KMS-11 (cell line): ENCODE measurements at regions not wholly inside any gene's neighbourhood (a gene's known extent, or its start where the extent isn't known, plus 50 kb on each side); places are given as distances from the start of the nearest gene placed in this dataset.

Experiments used
- H2AFZ ChIP-seq: fragments of 200-600 bp; sonication (generic); 2 replicates; pipeline ENCODE4 v1.6.1; 2016; ENCODE audit warnings: antibody characterized with exemption, mixed run types, low read depth
- H3K27ac ChIP-seq: fragments of 200-600 bp; sonication (generic); 2 replicates; pipeline ENCODE4 v1.6.1; 2016; ENCODE audit warnings: mild to moderate bottlenecking, mixed run types
- H3K27me3 ChIP-seq: fragments of 200-600 bp; sonication (generic); 2 replicates; pipeline ENCODE4 v1.6.1; 2017; ENCODE audit warnings: mild to moderate bottlenecking, low read depth, mixed run types, moderate library complexity; ENCODE audit not compliant: insufficient read depth
- H3K36me3 ChIP-seq: fragments of 200-600 bp; sonication (generic); 2 replicates; pipeline ENCODE4 v1.6.1; 2017; ENCODE audit warnings: mild to moderate bottlenecking, mixed run types; ENCODE audit not compliant: insufficient read depth
- H3K4me1 ChIP-seq: fragments of 200-600 bp; sonication (generic); 2 replicates; pipeline ENCODE4 v1.6.1; 2016; ENCODE audit warnings: mild to moderate bottlenecking, low read depth, mixed run types; ENCODE audit not compliant: poor library complexity, severe bottlenecking
- H3K4me2 ChIP-seq: fragments of 200-600 bp; sonication (generic); 2 replicates; pipeline ENCODE4 v1.7.0; 2016; ENCODE audit warnings: mild to moderate bottlenecking, mixed run types
- H3K4me3 ChIP-seq: fragments of 200-600 bp; sonication (generic); IDR thresholded peaks from 2 replicates; pipeline ENCODE4 v1.6.1; 2017; ENCODE audit warnings: low read depth, low read length, mixed read lengths; ENCODE audit not compliant: insufficient read depth
- H3K79me2 ChIP-seq: fragments of 200-600 bp; sonication (generic); 2 replicates; pipeline ENCODE4 v1.6.1; 2016; ENCODE audit warnings: low read depth, mixed run types; ENCODE audit not compliant: insufficient read depth
- H3K9ac ChIP-seq: fragments of 200-600 bp; sonication (generic); 2 replicates; pipeline ENCODE4 v1.6.1; 2016; ENCODE audit warnings: mild to moderate bottlenecking, mixed run types
- H4K20me1 ChIP-seq: fragments of 200-600 bp; sonication (generic); 2 replicates; pipeline ENCODE4 v1.6.1; 2016; ENCODE audit warnings: mild to moderate bottlenecking, mixed run types; ENCODE audit not compliant: insufficient read depth
- CTCF ChIP-seq: fragments of 200-600 bp; sonication (generic); conservative IDR thresholded peaks from 2 replicates; pipeline ENCODE4 v1.6.1; 2017; ENCODE audit warnings: low read depth, mild to moderate bottlenecking, antibody characterized with exemption, low read length, moderate library complexity, mixed read lengths

DNA sequence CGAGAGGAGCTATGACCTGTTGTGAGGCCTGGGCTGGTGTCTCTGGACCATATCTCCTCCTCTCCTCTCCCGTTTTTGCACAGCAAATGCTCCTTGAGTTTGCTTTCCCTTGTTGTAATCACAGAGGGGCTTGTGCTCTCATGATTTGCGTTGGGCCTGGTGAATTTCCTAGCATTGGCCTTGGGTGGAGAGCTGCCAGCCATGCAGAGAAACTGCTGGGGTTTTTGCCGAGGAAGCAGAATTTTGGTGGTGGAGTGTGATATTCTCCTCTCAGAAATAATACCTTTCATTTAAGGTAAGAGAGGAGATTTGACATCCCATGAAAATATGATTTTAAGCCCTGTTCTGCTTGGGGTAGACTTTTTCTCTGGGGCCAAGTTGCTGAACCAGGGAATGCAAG is 175.7 kb upstream of the CADM1 start:
- H3K36me3 ChIP-seq: no peaks in the 10 kb centered on the region
- no peak overlapping the region for H3K4me2 ChIP-seq
- H4K20me1 ChIP-seq: no peaks in the 10 kb centered on the region
- no peaks in the 10 kb centered on the region for H3K27me3 ChIP-seq
- no peak for TF ChIP-seq CTCF
- H2AFZ ChIP-seq: no peak overlapping the region
- no peak overlapping the region for H3K9ac ChIP-seq
- no peaks in the 10 kb centered on the region for H3K79me2 ChIP-seq
- H3K4me1 ChIP-seq: no peaks in the 10 kb centered on the region
- H3K27ac ChIP-seq: no peak overlapping the region
- no peak overlapping the region for H3K4me3 ChIP-seq

DNA sequence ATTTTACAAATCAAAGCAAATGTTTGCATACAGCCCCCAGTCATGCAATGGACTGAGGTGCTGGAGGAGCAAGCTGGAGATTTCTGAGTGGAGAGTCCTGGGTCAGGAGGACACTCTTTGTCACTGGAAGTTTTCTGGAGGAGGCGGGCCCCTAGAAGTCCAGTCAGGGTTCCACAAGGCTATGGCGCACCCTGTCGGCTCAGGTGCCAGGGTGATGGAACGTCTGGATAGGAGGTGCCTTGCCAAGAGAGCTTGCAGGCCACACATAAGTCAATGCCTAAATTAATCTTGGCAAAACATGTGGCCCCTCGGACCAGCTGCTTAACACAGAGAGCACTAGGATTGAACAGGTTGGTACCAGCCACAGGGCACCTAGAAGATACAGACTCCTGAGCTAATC is 174.7 kb upstream of the CADM1 start:
- no peak for TF ChIP-seq CTCF
- no peak overlapping the region for H3K9ac ChIP-seq
- no peak overlapping the region for H2AFZ ChIP-seq
- H3K27ac ChIP-seq: no peak overlapping the region
- no peaks in the 10 kb centered on the region for H3K27me3 ChIP-seq
- H4K20me1 ChIP-seq: no peaks in the 10 kb centered on the region
- H3K4me1 ChIP-seq: no peaks in the 10 kb centered on the region
- no peaks in the 10 kb centered on the region for H3K36me3 ChIP-seq
- H3K79me2 ChIP-seq: no peaks in the 10 kb centered on the region
- H3K4me2 ChIP-seq: no peak overlapping the region
- no peak overlapping the region for H3K4me3 ChIP-seq

DNA sequence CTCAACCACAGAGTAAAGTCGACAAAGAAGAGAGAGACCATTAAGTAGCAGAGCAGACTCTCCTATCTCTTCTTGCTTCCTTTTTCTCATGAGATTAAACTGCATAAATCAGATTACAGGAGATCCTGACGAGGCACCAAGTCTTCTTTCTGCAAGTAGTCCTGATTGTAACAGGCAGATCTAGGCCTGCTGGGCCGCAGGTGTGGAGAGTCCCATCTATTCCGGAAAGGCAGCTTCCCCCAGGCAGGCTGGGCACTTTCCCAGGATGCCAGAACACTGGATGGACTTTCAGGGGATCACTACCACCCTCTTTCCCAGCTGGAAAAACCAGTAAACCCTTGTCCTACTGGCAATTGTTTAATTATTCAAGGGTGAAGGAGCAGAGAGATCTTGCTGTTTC is 173.0 kb upstream of the CADM1 start:
- H3K27me3 ChIP-seq: no peaks in the 10 kb centered on the region
- H3K4me2 ChIP-seq: no peak overlapping the region
- H3K4me1 ChIP-seq: no peaks in the 10 kb centered on the region
- H3K4me3 ChIP-seq: no peak overlapping the region
- no peaks in the 10 kb centered on the region for H3K79me2 ChIP-seq
- no peak overlapping the region for H2AFZ ChIP-seq
- no peaks in the 10 kb centered on the region for H3K36me3 ChIP-seq
- no peaks in the 10 kb centered on the region for H4K20me1 ChIP-seq
- no peak overlapping the region for H3K27ac ChIP-seq
- no peak overlapping the region for H3K9ac ChIP-seq
- TF ChIP-seq CTCF: no peak

DNA sequence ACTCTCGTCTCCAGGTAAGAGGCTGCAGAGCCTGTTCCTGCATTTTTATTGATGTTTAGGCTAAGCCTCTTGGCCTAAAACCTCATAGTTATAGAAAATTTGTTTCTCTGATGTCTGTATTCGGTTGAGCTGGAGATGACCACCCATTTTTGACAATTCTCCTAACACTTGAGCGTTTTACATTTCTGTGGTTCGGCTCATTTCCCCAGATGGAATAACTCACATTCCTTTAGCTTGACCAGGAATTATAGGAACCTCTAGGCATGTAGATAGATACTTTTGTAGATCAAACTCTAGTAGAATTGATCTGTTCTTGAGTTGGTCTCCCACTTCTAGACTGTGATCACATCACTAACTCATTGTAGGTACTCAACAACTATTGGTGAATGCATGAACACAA is 172.6 kb upstream of the CADM1 start:
- Histone ChIP-seq H3K4me2 (no peak overlapping the region), H3K27ac (no peak overlapping the region), H4K20me1 (no peaks in the 10 kb centered on the region), H3K27me3 (no peaks in the 10 kb centered on the region), H2AFZ (no peak overlapping the region), H3K79me2 (no peaks in the 10 kb centered on the region), H3K4me3 (no peak overlapping the region), H3K4me1 (no peaks in the 10 kb centered on the region), H3K9ac (no peak overlapping the region), H3K36me3 (no peaks in the 10 kb centered on the region)
- no peak for TF ChIP-seq CTCF

GRCh38 chr11:115676206-115676605 is 172.0 kb upstream of the CADM1 start:
- H3K4me3 ChIP-seq: no peak overlapping the region
- no peak overlapping the region for H3K4me2 ChIP-seq
- H3K27ac ChIP-seq: no peak overlapping the region
- H2AFZ ChIP-seq: no peak overlapping the region
- TF ChIP-seq CTCF: no peak
- no peaks in the 10 kb centered on the region for H3K79me2 ChIP-seq
- H3K36me3 ChIP-seq: no peaks in the 10 kb centered on the region
- H3K27me3 ChIP-seq: no peaks in the 10 kb centered on the region
- H3K4me1 ChIP-seq: no peaks in the 10 kb centered on the region
- H4K20me1 ChIP-seq: no peaks in the 10 kb centered on the region
- H3K9ac ChIP-seq: no peak overlapping the region
